IMR-90 (cell line): ENCODE measurements at regions not wholly inside any gene's neighbourhood (a gene's known extent, or its start where the extent isn't known, plus 50 kb on each side); places are given as distances from the start of the nearest gene placed in this dataset.

Source experiments
- CTCF ChIP-seq: conservative IDR thresholded peaks from 2 replicates; pipeline ENCODE4 v1.5.1; 2012; ENCODE audit warnings: mild to moderate bottlenecking, low read depth, low read length, improper control_type of control experiment
- ELK1 ChIP-seq: fragments of 150-350 bp; IDR thresholded peaks from 2 replicates; pipeline ENCODE4 v1.6.1; 2016; ENCODE audit warnings: low read depth, mild to moderate bottlenecking, low read length, moderate library complexity, borderline replicate concordance
- POLR2A ChIP-seq: IDR thresholded peaks from 2 replicates; pipeline ENCODE4 v1.6.1; 2012; ENCODE audit warnings: mild to moderate bottlenecking, low read depth, low read length
- RAD21 ChIP-seq: IDR thresholded peaks from 2 replicates; pipeline ENCODE4 v1.6.1; 2012; ENCODE audit warnings: low read length, improper control_type of control experiment
- RCOR1 ChIP-seq: IDR thresholded peaks from 2 replicates; pipeline ENCODE4 v1.6.1; 2012; ENCODE audit warnings: mild to moderate bottlenecking, low read length, improper control_type of control experiment; ENCODE audit not compliant: insufficient replicate concordance
- RFX5 ChIP-seq: IDR thresholded peaks from 2 replicates; pipeline ENCODE4 v1.8.0; 2012; ENCODE audit warnings: low read depth, mild to moderate bottlenecking, low read length, moderate library complexity
- SMC3 ChIP-seq: fragments of 150-350 bp; IDR thresholded peaks from 2 replicates; pipeline ENCODE4 v1.6.1; 2016; ENCODE audit warnings: low read depth, mild to moderate bottlenecking, antibody characterized with exemption, low read length, moderate library complexity

GRCh38 chr3:41125258-41125657, 74.0 kb upstream of the CTNNB1 start:
- TF ChIP-seq CTCF (no peak), RAD21 (no peak), RCOR1 (no peak), SMC3 (no peak), POLR2A (no peak), RFX5 (no peak), ELK1 (no peak)
